ENCODE measurements at regions not wholly inside any gene's neighbourhood (a gene's known extent, or its start where the extent isn't known, plus 50 kb on each side); places are given as distances from the start of the nearest gene placed in this dataset.
"Not testable (repeated sequence)": the region's sequence is repeated elsewhere in the genome, so short reads cannot be mapped to it uniquely, and the experiment has no call there.

GRCh38 chr9:28984016-28984415 is 1410.7 kb upstream of the C9orf72 start:
- CTCF ChIA-PET, result no interaction called here
- BruUV-seq (replicated peaks), result no TSS peak

GRCh38 chr9:28990009-28990408 is 1416.7 kb upstream of the C9orf72 start:
- H3K4me3 Mint-ChIP-seq (ENCODE audit: unreplicated experiment); H3K36me3 Mint-ChIP-seq (ENCODE audit: insufficient read depth, unreplicated experiment); POLR2A ChIA-PET; H3K4me3 ChIP-seq (ENCODE audit: low read depth, low read length); BruUV-seq (replicated peaks); CTCF ChIA-PET; H3K4me1 ChIP-seq; H3K27me3 Mint-ChIP-seq (ENCODE audit: insufficient read depth, unreplicated experiment); DNase-seq; H3K9me3 Mint-ChIP-seq (ENCODE audit: unreplicated experiment); H3K9me3 ChIP-seq; H3K27ac Mint-ChIP-seq (ENCODE audit: unreplicated experiment); H3K36me3 ChIP-seq (ENCODE audit: control insufficient read depth, insufficient read depth, low read length); H3K27me3 ChIP-seq (replicated peaks; ENCODE audit: control insufficient read depth, insufficient read depth, low read length); intact Hi-C loops (cut with micrococcal nuclease; ENCODE audit: unreplicated experiment); H3K4me1 Mint-ChIP-seq (ENCODE audit: low read depth, unreplicated experiment): not testable (repeated sequence)

More at GRCh38 chr9:28984016-28984415, 1410.7 kb upstream of the C9orf72 start:
- Histone ChIP-seq H3K9me3 (no peaks in the 10 kb centered on the region), H3K36me3 (ENCODE audit: control insufficient read depth, insufficient read depth, low read length) (no peaks in the 10 kb centered on the region), H3K27me3 (replicated peaks; ENCODE audit: control insufficient read depth, insufficient read depth, low read length) (no peaks in the 10 kb centered on the region), H3K4me1 (no peaks in the 10 kb centered on the region), H3K4me3 (ENCODE audit: low read depth, low read length) (no peak overlapping the region)
- TF ChIP-seq CTCF (IDR thresholded peaks at IDR 0.05; ENCODE audit: insufficient read depth in 1 of 2, low read depth in 1 of 2, low read length in 1 of 2, severe bottlenecking in 1 of 2, unreplicated experiment in 1 of 2), result no peak
- H3K36me3 Mint-ChIP-seq (ENCODE audit: insufficient read depth, unreplicated experiment), result no peaks in the 10 kb centered on the region
- H3K27me3 Mint-ChIP-seq (ENCODE audit: insufficient read depth, unreplicated experiment), result peaks cover 9% of the 10 kb centered on the region
- H3K4me1 Mint-ChIP-seq (ENCODE audit: low read depth, unreplicated experiment), result no peaks in the 10 kb centered on the region
- intact Hi-C loops (cut with micrococcal nuclease; ENCODE audit: unreplicated experiment), result no loop called here
- POLR2A ChIA-PET, result no interaction called here
- no peak for DNase-seq
- no peak overlapping the region for H3K27ac Mint-ChIP-seq (ENCODE audit: unreplicated experiment)
- no peaks in the 10 kb centered on the region for H3K9me3 Mint-ChIP-seq (ENCODE audit: unreplicated experiment)
- H3K4me3 Mint-ChIP-seq (ENCODE audit: unreplicated experiment), result no peak overlapping the region

GRCh38 chr9:28999057-28999456 is 1425.8 kb upstream of the C9orf72 start:
- no peak overlapping the region for H3K4me3 Mint-ChIP-seq (ENCODE audit: unreplicated experiment)
- no peaks in the 10 kb centered on the region for H3K4me1 ChIP-seq
- no peaks in the 10 kb centered on the region for H3K9me3 ChIP-seq
- H3K27ac Mint-ChIP-seq (ENCODE audit: unreplicated experiment), result no peak overlapping the region
- no peaks in the 10 kb centered on the region for H3K27me3 ChIP-seq (replicated peaks; ENCODE audit: control insufficient read depth, insufficient read depth, low read length)
- H3K36me3 Mint-ChIP-seq (ENCODE audit: insufficient read depth, unreplicated experiment), result no peaks in the 10 kb centered on the region
- POLR2A ChIA-PET, result no interaction called here
- no peak overlapping the region for H3K4me3 ChIP-seq (ENCODE audit: low read depth, low read length)
- peaks cover 2% of the 10 kb centered on the region for H3K27me3 Mint-ChIP-seq (ENCODE audit: insufficient read depth, unreplicated experiment)
- no TSS peak for BruUV-seq (replicated peaks)
- no peak for TF ChIP-seq CTCF (IDR thresholded peaks at IDR 0.05; ENCODE audit: insufficient read depth in 1 of 2, low read depth in 1 of 2, low read length in 1 of 2, severe bottlenecking in 1 of 2, unreplicated experiment in 1 of 2)
- no peaks in the 10 kb centered on the region for H3K9me3 Mint-ChIP-seq (ENCODE audit: unreplicated experiment)
- no peaks in the 10 kb centered on the region for H3K36me3 ChIP-seq (ENCODE audit: control insufficient read depth, insufficient read depth, low read length)
- no peaks in the 10 kb centered on the region for H3K4me1 Mint-ChIP-seq (ENCODE audit: low read depth, unreplicated experiment)
- DNase-seq, result no peak
- intact Hi-C loops (cut with micrococcal nuclease; ENCODE audit: unreplicated experiment), result no loop called here
- CTCF ChIA-PET, result no interaction called here

GRCh38 chr9:28999806-29000205 is 1426.5 kb upstream of the C9orf72 start:
- H3K27me3 Mint-ChIP-seq (ENCODE audit: insufficient read depth, unreplicated experiment), result peaks cover 2% of the 10 kb centered on the region
- no peak overlapping the region for H3K4me3 ChIP-seq (ENCODE audit: low read depth, low read length)
- CTCF ChIA-PET, result no interaction called here
- no peaks in the 10 kb centered on the region for H3K9me3 Mint-ChIP-seq (ENCODE audit: unreplicated experiment)
- H3K4me1 Mint-ChIP-seq (ENCODE audit: low read depth, unreplicated experiment), result no peaks in the 10 kb centered on the region
- BruUV-seq (replicated peaks), result no TSS peak
- POLR2A ChIA-PET, result no interaction called here
- no peaks in the 10 kb centered on the region for H3K9me3 ChIP-seq
- no peak overlapping the region for H3K27ac Mint-ChIP-seq (ENCODE audit: unreplicated experiment)
- DNase-seq, result no peak
- H3K36me3 Mint-ChIP-seq (ENCODE audit: insufficient read depth, unreplicated experiment), result no peaks in the 10 kb centered on the region
- no peak overlapping the region for H3K4me3 Mint-ChIP-seq (ENCODE audit: unreplicated experiment)
- TF ChIP-seq CTCF (IDR thresholded peaks at IDR 0.05; ENCODE audit: insufficient read depth in 1 of 2, low read depth in 1 of 2, low read length in 1 of 2, severe bottlenecking in 1 of 2, unreplicated experiment in 1 of 2), result no peak
- no peaks in the 10 kb centered on the region for H3K27me3 ChIP-seq (replicated peaks; ENCODE audit: control insufficient read depth, insufficient read depth, low read length)
- no peaks in the 10 kb centered on the region for H3K4me1 ChIP-seq
- H3K36me3 ChIP-seq (ENCODE audit: control insufficient read depth, insufficient read depth, low read length), result no peaks in the 10 kb centered on the region
- intact Hi-C loops (cut with micrococcal nuclease; ENCODE audit: unreplicated experiment), result no loop called here
